ENCODE measurements at regions not wholly inside any gene's neighbourhood (a gene's known extent, or its start where the extent isn't known, plus 50 kb on each side); places are given as distances from the start of the nearest gene placed in this dataset.

- no peak for TF ChIP-seq CTCF (IDR thresholded peaks at IDR 0.05; ENCODE audit: unreplicated experiment)
- H3K4me1 Mint-ChIP-seq (ENCODE audit: insufficient read depth, unreplicated experiment), result no peaks in the 10 kb centered on the region
- BruUV-seq (replicated peaks), result no TSS peak
- H3K9me3 Mint-ChIP-seq (ENCODE audit: unreplicated experiment), result no peaks in the 10 kb centered on the region
- peaks cover 48% of the 10 kb centered on the region for H3K27me3 Mint-ChIP-seq (ENCODE audit: insufficient read depth, unreplicated experiment)
- intact Hi-C loops (cut with micrococcal nuclease), result no loop called here
- H3K27ac Mint-ChIP-seq (ENCODE audit: low read depth, unreplicated experiment), result no peak overlapping the region
- ChIA-PET POLR2A (no interaction called here), CTCF (interaction anchor here (0.6 kb wide), 1 partner anchor 100 kb away, joined by 3 read pairs; no protein-coding TSS in a partner anchor)
- DNase-seq (ENCODE audit: unreplicated experiment), result no peak
- H3K4me3 Mint-ChIP-seq (ENCODE audit: unreplicated experiment), result no peak overlapping the region
- no peaks in the 10 kb centered on the region for H3K36me3 Mint-ChIP-seq (ENCODE audit: insufficient read depth, unreplicated experiment)
Measured at GRCh38 chrX:17206584-17206983, 168.4 kb upstream of the NHS start.

- peaks cover 14% of the 10 kb centered on the region for H3K9me3 Mint-ChIP-seq (ENCODE audit: unreplicated experiment)
- H3K36me3 Mint-ChIP-seq (ENCODE audit: insufficient read depth, unreplicated experiment), result peaks cover 8% of the 10 kb centered on the region
- ChIA-PET CTCF (interaction anchor here (0.6 to 0.7 kb wide), 2 partner anchors 143 to 182 kb away, joined by 3 read pairs; no protein-coding TSS in a partner anchor), POLR2A (no interaction called here)
- TF ChIP-seq CTCF (IDR thresholded peaks at IDR 0.05; ENCODE audit: unreplicated experiment), result no peak
- H3K4me3 Mint-ChIP-seq (ENCODE audit: unreplicated experiment), result no peak overlapping the region
- intact Hi-C loops (cut with micrococcal nuclease), result no loop called here
- peaks cover 53% of the 10 kb centered on the region for H3K27me3 Mint-ChIP-seq (ENCODE audit: insufficient read depth, unreplicated experiment)
- H3K4me1 Mint-ChIP-seq (ENCODE audit: insufficient read depth, unreplicated experiment), result no peaks in the 10 kb centered on the region
- DNase-seq (ENCODE audit: unreplicated experiment), result peak; percentile 28
- no peak overlapping the region for H3K27ac Mint-ChIP-seq (ENCODE audit: low read depth, unreplicated experiment)
- BruUV-seq (replicated peaks), result no TSS peak
Measured at GRCh38 chrX:17214962-17215361, 160.0 kb upstream of the NHS start.

GRCh38 chrX:17226736-17227135, 148.3 kb upstream of the NHS start:
- ChIA-PET POLR2A (no interaction called here), CTCF (interaction anchor here (1.6 kb wide), 1 partner anchor 15 kb away, joined by 4 read pairs; no protein-coding TSS in a partner anchor)
- no peaks in the 10 kb centered on the region for H3K9me3 Mint-ChIP-seq (ENCODE audit: unreplicated experiment)
- H3K36me3 Mint-ChIP-seq (ENCODE audit: insufficient read depth, unreplicated experiment), result no peaks in the 10 kb centered on the region
- H3K27me3 Mint-ChIP-seq (ENCODE audit: insufficient read depth, unreplicated experiment), result peaks cover 47% of the 10 kb centered on the region
- TF ChIP-seq CTCF (IDR thresholded peaks at IDR 0.05; ENCODE audit: unreplicated experiment), result no peak
- DNase-seq (ENCODE audit: unreplicated experiment), result no peak
- BruUV-seq (replicated peaks), result no TSS peak
- H3K4me3 Mint-ChIP-seq (ENCODE audit: unreplicated experiment), result no peak overlapping the region
- intact Hi-C loops (cut with micrococcal nuclease), result no loop called here
- H3K27ac Mint-ChIP-seq (ENCODE audit: low read depth, unreplicated experiment), result no peak overlapping the region
- no peaks in the 10 kb centered on the region for H3K4me1 Mint-ChIP-seq (ENCODE audit: insufficient read depth, unreplicated experiment)

- Mint-ChIP-seq H3K27me3 (ENCODE audit: insufficient read depth, unreplicated experiment) (peaks cover 61% of the 10 kb centered on the region), H3K9me3 (ENCODE audit: unreplicated experiment) (no peaks in the 10 kb centered on the region), H3K27ac (ENCODE audit: low read depth, unreplicated experiment) (no peak overlapping the region), H3K36me3 (ENCODE audit: insufficient read depth, unreplicated experiment) (no peaks in the 10 kb centered on the region), H3K4me1 (ENCODE audit: insufficient read depth, unreplicated experiment) (no peaks in the 10 kb centered on the region), H3K4me3 (ENCODE audit: unreplicated experiment) (no peak overlapping the region)
- TF ChIP-seq CTCF (IDR thresholded peaks at IDR 0.05; ENCODE audit: unreplicated experiment), result no peak
- no TSS peak for BruUV-seq (replicated peaks)
- CTCF ChIA-PET, result interaction anchor here (0.6 kb wide), 1 partner anchor 89 kb away, joined by 3 read pairs; no protein-coding TSS in a partner anchor
- DNase-seq (ENCODE audit: unreplicated experiment), result no peak
- intact Hi-C loops (cut with micrococcal nuclease), result no loop called here
- POLR2A ChIA-PET, result no interaction called here
Measured at GRCh38 chrX:17237146-17237545, 137.9 kb upstream of the NHS start.

Data from MCF 10A (cell line).